ENCODE measurements at regions not wholly inside any gene's neighbourhood (a gene's known extent, or its start where the extent isn't known, plus 50 kb on each side); places are given as distances from the start of the nearest gene placed in this dataset.

- DNase-seq (ENCODE audit: low read depth in 1 of 2, low spot score in 1 of 2), result no peak
These were observed 324.1 kb downstream of the CYP26B1 start for GRCh38 chr2:71823526-71823925.

GRCh38 chr2:71822463-71822862, 325.2 kb downstream of the CYP26B1 start:
- no peak for DNase-seq (ENCODE audit: low read depth in 1 of 2, low spot score in 1 of 2)

- DNase-seq (ENCODE audit: low read depth in 1 of 2, low spot score in 1 of 2), result no peak
These were observed 325.8 kb downstream of the CYP26B1 start for GRCh38 chr2:71821856-71822255.

GRCh38 chr2:71816815-71817214, 330.8 kb downstream of the CYP26B1 start:
- DNase-seq (ENCODE audit: low read depth in 1 of 2, low spot score in 1 of 2), result no peak

- no peak for DNase-seq (ENCODE audit: low read depth in 1 of 2, low spot score in 1 of 2)
These were observed 331.8 kb downstream of the CYP26B1 start for GRCh38 chr2:71815701-71816474.

GRCh38 chr2:71814885-71815284, 332.8 kb downstream of the CYP26B1 start:
- no peak for DNase-seq (ENCODE audit: low read depth in 1 of 2, low spot score in 1 of 2)

GRCh38 chr2:71813807-71814470, 333.7 kb downstream of the CYP26B1 start:
- no peak for DNase-seq (ENCODE audit: low read depth in 1 of 2, low spot score in 1 of 2)

- no peak for DNase-seq (ENCODE audit: low read depth in 1 of 2, low spot score in 1 of 2)
These were observed 334.3 kb downstream of the CYP26B1 start for GRCh38 chr2:71813315-71813714.

GRCh38 chr2:71812736-71813135, 334.9 kb downstream of the CYP26B1 start:
- no peak for DNase-seq (ENCODE audit: low read depth in 1 of 2, low spot score in 1 of 2)

GRCh38 chr2:71811726-71812125, 335.9 kb downstream of the CYP26B1 start:
- DNase-seq (ENCODE audit: low read depth in 1 of 2, low spot score in 1 of 2), result no peak

- no peak for DNase-seq (ENCODE audit: low read depth in 1 of 2, low spot score in 1 of 2)
These were observed 336.5 kb downstream of the CYP26B1 start for GRCh38 chr2:71811157-71811556.

- no peak for DNase-seq (ENCODE audit: low read depth in 1 of 2, low spot score in 1 of 2)
These were observed 339.8 kb downstream of the CYP26B1 start for GRCh38 chr2:71807581-71808451.

GRCh38 chr2:71806432-71806831, 341.2 kb downstream of the CYP26B1 start:
- DNase-seq (ENCODE audit: low read depth in 1 of 2, low spot score in 1 of 2), result no peak

- DNase-seq (ENCODE audit: low read depth in 1 of 2, low spot score in 1 of 2), result no peak
These were observed 343.3 kb downstream of the CYP26B1 start for GRCh38 chr2:71804281-71804751.

- DNase-seq (ENCODE audit: low read depth in 1 of 2, low spot score in 1 of 2), result no peak
These were observed 344.3 kb downstream of the CYP26B1 start for GRCh38 chr2:71803398-71803797.

GRCh38 chr2:71802556-71802955, 345.1 kb downstream of the CYP26B1 start:
- no peak for DNase-seq (ENCODE audit: low read depth in 1 of 2, low spot score in 1 of 2)

GRCh38 chr2:71801969-71802368, 345.7 kb downstream of the CYP26B1 start:
- DNase-seq (ENCODE audit: low read depth in 1 of 2, low spot score in 1 of 2), result no peak

GRCh38 chr2:71801556-71801955, 346.1 kb downstream of the CYP26B1 start:
- DNase-seq (ENCODE audit: low read depth in 1 of 2, low spot score in 1 of 2), result no peak

GRCh38 chr2:71800851-71801250, 346.8 kb downstream of the CYP26B1 start:
- no peak for DNase-seq (ENCODE audit: low read depth in 1 of 2, low spot score in 1 of 2)

GRCh38 chr2:71800106-71800809, 346.9 kb downstream of the DYSF start:
- DNase-seq (ENCODE audit: low read depth in 1 of 2, low spot score in 1 of 2), result no peak

GRCh38 chr2:71799013-71799575, 345.7 kb downstream of the DYSF start:
- DNase-seq (ENCODE audit: low read depth in 1 of 2, low spot score in 1 of 2), result no peak
